ENCODE measurements at regions not wholly inside any gene's neighbourhood (a gene's known extent, or its start where the extent isn't known, plus 50 kb on each side); places are given as distances from the start of the nearest gene placed in this dataset.

DNA sequence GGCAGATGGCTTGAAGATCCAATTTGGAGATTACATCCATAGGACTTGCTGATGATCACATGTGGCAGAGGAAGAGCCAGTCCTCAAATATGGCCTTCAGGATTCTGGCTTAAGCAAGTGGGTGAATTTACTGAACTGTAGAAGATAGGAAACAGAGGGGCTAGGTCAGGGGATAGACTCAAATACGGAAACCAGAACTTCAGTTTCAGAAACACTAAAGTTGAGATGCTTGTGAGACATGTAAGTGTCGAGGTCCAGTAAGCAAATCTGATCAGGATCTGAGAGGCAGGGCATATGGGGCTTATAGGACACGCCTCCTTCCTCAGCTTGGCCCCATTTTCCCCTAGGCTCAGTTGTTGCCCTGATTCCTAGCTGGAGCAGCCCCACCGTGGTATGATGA is 107.7 kb downstream of the LBH start:
- DNase-seq (ENCODE audit: low read depth, low spot score), result no peak

GRCh38 chr2:30341500-30342267 is 105.4 kb upstream of the LCLAT1 start:
- DNase-seq (ENCODE audit: low read depth, low spot score), result no peak

- peak; percentile 73 for DNase-seq (ENCODE audit: low read depth, low spot score)
Measured at GRCh38 chr2:30346471-30347169, 100.4 kb upstream of the LCLAT1 start.

- DNase-seq (ENCODE audit: low read depth, low spot score), result no peak
Measured at GRCh38 chr2:30348825-30349224, 98.2 kb upstream of the LCLAT1 start.

- DNase-seq (ENCODE audit: low read depth, low spot score), result no peak
Measured at GRCh38 chr2:30349691-30350090, 97.4 kb upstream of the LCLAT1 start.

DNA sequence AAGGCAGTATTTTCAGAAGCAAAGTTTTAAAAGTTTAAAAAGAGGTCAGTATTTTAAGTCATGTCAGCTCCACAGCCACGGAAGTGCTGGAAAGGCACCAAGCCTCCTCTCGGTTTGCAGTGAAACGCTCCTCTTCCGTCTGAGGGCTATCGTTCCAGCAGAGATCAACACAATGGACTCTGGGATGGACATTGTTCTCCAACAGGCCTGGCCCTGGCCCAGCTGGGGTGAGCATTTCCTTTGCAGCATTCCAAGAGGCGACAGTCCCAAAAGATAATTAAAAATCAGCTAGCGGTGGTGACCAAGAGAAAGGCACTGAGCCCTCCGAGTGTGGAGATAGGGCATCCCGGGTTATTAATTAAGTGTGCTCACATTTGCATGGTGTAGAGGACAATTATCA is 95.9 kb upstream of the LCLAT1 start:
- DNase-seq (ENCODE audit: low read depth, low spot score), result no peak

GRCh38 chr2:30351949-30352348 is 95.1 kb upstream of the LCLAT1 start:
- no peak for DNase-seq (ENCODE audit: low read depth, low spot score)

DNA sequence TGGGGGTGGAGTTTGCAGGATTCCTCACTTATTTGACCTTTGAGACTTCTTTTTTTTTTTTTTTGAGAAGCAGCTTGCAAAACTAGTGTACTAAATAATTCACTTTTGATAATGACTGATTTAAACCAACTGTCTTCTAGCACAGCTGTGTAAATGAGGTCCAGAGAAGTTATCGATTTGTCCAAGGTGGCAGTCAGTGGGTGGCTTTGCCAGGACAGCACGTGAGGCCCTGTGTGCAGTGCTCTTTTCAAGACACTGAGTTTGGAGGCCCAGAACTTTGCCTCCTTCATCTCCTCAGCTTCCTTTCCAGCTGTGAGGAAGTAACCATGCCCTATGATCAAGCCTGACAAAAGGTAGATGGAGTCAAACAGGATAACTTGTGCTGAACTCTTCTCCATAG is 92.9 kb upstream of the LCLAT1 start:
- DNase-seq (ENCODE audit: low read depth, low spot score), result no peak

DNA sequence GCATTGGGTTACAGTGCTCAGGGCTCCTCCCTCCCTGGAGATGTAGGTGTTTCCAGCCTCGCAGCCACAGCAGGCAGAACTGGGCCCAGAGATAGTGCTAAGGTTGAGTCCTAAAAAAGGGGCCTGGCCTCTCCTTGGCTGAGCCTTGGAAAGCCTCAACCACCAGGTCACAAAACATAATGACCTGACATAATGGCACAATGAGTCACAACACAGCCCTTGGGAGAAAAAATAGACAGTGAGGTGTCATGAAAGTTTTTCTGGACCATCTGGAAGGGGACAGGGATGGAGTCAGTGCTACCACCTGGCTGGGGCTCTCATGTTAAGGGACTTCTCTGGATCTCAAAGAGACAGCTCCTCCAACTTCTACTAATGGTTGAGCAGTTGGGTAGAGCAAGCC is 92.4 kb upstream of the LCLAT1 start:
- no peak for DNase-seq (ENCODE audit: low read depth, low spot score)

DNA sequence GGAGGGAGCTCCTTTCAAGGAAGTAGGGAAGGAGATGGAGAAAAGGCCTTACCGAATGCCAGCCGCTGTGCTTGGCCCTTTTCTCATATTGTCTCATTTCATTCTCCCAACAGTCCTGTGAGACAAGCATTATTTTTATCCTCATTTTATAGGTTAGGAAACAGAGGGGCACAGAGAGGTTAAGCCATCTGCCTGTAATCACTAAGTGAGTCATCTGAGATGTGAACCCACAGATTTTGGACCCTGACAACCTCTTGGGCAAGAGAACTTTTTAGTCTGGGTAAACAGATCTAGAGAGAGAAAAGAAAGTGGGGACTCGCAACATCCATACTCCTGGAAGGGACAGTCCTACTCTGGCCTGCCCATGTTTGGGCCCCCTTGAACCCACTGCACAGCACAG is 91.7 kb upstream of the LCLAT1 start:
- DNase-seq (ENCODE audit: low read depth, low spot score), result no peak

GRCh38 chr2:30356071-30356470 is 91.0 kb upstream of the LCLAT1 start:
- DNase-seq (ENCODE audit: low read depth, low spot score), result no peak

- no peak for DNase-seq (ENCODE audit: low read depth, low spot score)
Measured at GRCh38 chr2:30356776-30357175, 90.3 kb upstream of the LCLAT1 start.

GRCh38 chr2:30358351-30358750 is 88.7 kb upstream of the LCLAT1 start:
- no peak for DNase-seq (ENCODE audit: low read depth, low spot score)

GRCh38 chr2:30358842-30359241 is 88.2 kb upstream of the LCLAT1 start:
- no peak for DNase-seq (ENCODE audit: low read depth, low spot score)

DNA sequence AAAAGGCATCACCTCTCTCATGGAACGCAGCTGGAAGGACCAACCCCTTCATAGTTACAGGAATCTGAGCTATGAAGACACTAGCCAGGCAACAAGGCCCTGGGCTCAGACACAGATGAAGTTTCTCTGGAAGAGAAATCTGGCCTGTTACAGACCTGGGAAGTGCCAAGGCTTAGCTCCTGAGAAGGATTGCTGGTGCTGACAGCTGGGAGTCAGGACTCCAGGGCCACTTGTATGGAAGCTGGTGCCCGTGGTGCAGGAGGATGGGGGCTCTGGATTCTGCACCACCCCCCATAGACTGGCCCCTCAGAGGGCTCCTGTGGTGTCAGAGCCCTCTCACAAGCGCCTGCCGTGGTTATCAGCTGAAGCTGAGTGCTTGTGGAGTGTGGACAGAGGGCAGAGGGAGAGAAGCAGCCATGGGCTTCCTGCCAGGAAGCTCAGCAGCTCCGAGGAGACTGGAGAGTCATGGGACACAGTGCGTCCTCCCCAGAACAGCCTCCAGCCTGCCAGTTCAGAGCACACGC is 87.3 kb upstream of the LCLAT1 start:
- DNase-seq (ENCODE audit: low read depth, low spot score), result peak; percentile 42

- peak; percentile 82 for DNase-seq (ENCODE audit: low read depth, low spot score)
Measured at GRCh38 chr2:30361751-30362394, 85.2 kb upstream of the LCLAT1 start.

DNA sequence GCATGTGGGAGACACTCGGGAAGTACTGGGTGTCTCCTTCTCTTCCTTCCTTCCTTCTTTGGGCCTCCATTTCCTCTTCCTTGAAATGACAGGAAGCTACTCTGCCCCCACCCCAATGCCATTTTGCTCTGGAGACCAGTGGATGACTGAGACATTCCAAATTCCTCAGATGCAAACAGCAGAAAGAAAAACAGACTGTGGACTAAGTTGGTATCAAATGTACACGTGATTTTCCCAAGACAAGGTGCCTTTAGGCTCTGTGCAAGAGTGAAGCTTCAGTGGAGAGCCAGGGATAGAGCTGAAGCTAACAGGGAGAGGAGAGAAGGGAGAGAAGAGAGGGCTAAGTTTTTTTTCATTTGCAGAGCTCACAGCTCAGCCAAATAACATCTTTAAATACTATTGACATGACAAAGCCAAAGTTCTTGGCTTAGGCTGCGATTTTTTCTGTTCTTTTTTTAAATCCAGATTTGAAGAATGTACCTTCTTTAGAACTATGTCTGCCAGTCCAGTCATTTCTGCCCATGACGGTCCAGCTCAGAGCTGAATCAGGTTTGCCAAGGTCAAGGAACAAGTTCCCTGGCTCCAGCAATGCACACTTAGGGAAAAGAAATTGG is 84.5 kb upstream of the LCLAT1 start:
- peak; percentile 79 for DNase-seq (ENCODE audit: low read depth, low spot score)

- no peak for DNase-seq (ENCODE audit: low read depth, low spot score)
Measured at GRCh38 chr2:30363406-30363805, 83.6 kb upstream of the LCLAT1 start.

GRCh38 chr2:30365201-30365600 is 81.8 kb upstream of the LCLAT1 start:
- no peak for DNase-seq (ENCODE audit: low read depth, low spot score)

GRCh38 chr2:30366199-30366691 is 80.8 kb upstream of the LCLAT1 start:
- no peak for DNase-seq (ENCODE audit: low read depth, low spot score)

DNA sequence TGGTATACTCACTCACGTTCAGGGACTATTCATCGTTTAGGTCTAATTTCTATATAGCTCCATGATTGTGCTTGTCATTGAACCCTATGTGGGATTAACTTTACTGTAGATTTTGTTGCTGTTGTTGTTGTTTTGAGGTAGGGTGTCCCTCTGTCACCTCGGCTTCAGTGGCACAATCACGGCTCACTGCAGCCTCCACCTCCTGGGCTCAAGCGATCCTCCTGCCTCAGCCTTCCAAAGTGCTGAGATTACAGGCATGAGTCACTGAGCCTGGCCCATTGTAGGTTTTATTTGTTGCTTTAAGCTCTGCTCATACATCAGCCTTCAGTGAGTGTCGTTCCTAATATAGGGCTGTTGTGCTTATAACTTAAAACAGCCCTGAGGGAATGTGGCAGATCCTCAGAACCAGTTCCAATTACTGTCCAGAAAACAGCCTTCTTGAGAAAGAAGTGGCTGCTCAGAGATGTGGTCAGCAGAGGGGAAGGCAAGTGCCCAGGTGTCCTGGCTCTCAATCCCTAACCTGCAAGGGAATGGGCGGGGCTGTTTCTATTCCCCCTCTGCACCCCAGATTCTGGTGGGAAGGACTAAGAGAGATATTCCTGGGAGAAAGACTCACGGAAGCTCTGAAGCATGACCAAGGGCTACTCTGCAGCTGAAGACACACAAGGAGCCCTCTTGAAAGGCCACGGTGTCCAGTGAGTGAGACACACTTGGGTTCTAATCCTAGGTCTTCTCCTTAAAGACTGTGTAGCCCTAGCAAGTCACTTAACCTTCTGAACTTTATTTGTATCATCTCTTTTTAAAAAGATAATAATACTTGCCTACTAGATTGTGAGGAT is 79.6 kb upstream of the LCLAT1 start:
- no peak for DNase-seq (ENCODE audit: low read depth, low spot score)

Data from astrocyte of the hippocampus (primary cell).